Hepatocyte (in vitro differentiated cells): ENCODE measurements at regions not wholly inside any gene's neighbourhood (a gene's known extent, or its start where the extent isn't known, plus 50 kb on each side); places are given as distances from the start of the nearest gene placed in this dataset.

ENCODE experiments used
- EZH2phosphoT487 ChIP-seq: fragments of 200-600 bp; sonication (generic); IDR thresholded peaks from one replicate; pipeline ENCODE4 v1.6.1; 2018; ENCODE audit warnings: antibody characterized with exemption, mild to moderate bottlenecking, low read depth, moderate library complexity; ENCODE audit not compliant: unreplicated experiment, severe bottlenecking
- TF ChIP-seq, protein P1 (sequence below): fragments of 200-600 bp; sonication (generic); IDR thresholded peaks from 2 replicates; pipeline ENCODE4 v1.5.1; 2016; ENCODE audit warnings: antibody characterized with exemption, mild to moderate bottlenecking; ENCODE audit not compliant: poor library complexity

GRCh38 chr9:126222835-126223431 is 103.7 kb upstream of the MVB12B start:
- TF ChIP-seq, protein P1, sequence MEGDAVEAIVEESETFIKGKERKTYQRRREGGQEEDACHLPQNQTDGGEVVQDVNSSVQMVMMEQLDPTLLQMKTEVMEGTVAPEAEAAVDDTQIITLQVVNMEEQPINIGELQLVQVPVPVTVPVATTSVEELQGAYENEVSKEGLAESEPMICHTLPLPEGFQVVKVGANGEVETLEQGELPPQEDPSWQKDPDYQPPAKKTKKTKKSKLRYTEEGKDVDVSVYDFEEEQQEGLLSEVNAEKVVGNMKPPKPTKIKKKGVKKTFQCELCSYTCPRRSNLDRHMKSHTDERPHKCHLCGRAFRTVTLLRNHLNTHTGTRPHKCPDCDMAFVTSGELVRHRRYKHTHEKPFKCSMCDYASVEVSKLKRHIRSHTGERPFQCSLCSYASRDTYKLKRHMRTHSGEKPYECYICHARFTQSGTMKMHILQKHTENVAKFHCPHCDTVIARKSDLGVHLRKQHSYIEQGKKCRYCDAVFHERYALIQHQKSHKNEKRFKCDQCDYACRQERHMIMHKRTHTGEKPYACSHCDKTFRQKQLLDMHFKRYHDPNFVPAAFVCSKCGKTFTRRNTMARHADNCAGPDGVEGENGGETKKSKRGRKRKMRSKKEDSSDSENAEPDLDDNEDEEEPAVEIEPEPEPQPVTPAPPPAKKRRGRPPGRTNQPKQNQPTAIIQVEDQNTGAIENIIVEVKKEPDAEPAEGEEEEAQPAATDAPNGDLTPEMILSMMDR, result no peak
- TF ChIP-seq EZH2phosphoT487, result no peak
